ENCODE measurements at regions not wholly inside any gene's neighbourhood (a gene's known extent, or its start where the extent isn't known, plus 50 kb on each side); places are given as distances from the start of the nearest gene placed in this dataset.
"Not testable (repeated sequence)": the region's sequence is repeated elsewhere in the genome, so short reads cannot be mapped to it uniquely, and the experiment has no call there.

- Histone ChIP-seq H3K36me3 (ENCODE audit: control insufficient read depth, insufficient read depth, low read length) (no peaks in the 10 kb centered on the region), H3K27me3 (ENCODE audit: control insufficient read depth, insufficient read depth, low read length) (no peaks in the 10 kb centered on the region), H3K27ac (ENCODE audit: low read length) (no peak overlapping the region), H3K4me3 (ENCODE audit: low read length) (no peak overlapping the region), H3K4me1 (ENCODE audit: control insufficient read depth, insufficient read depth, low read length) (no peaks in the 10 kb centered on the region), H3K9me3 (ENCODE audit: control insufficient read depth, insufficient read depth, low read length) (no peaks in the 10 kb centered on the region; the same call in 1 of the 2 replicates)
- no peak for DNase-seq (ENCODE audit: low read depth, low spot score)
- no CpG with 5 or more reads among the region's 3 CpGs for WGBS (ENCODE audit: insufficient coverage, insufficient read length)
Observed at GRCh38 chr17:27207073-27207513, 86.8 kb upstream of the WSB1 start.

DNA sequence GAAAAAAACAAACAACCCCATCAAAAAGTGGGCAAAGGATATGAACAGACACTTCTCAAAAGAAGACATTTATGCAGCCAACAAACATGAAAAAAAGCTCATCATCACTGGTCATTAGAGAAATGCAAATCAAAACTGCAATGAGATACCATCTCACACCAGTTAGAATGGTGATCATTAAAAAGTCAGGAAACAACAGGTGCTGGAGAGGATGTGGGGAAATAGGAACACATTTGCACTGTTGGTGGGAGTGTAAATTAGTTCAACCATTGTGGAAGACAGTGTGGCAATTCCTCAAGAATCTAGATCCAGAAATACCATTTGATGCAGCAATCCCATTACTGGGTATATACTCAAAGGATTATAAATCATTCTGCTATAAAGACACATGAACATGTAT lies 85.5 kb upstream of the WSB1 start:
- H3K36me3 ChIP-seq (ENCODE audit: control insufficient read depth, insufficient read depth, low read length); DNase-seq (ENCODE audit: low read depth, low spot score); H3K4me1 ChIP-seq (ENCODE audit: control insufficient read depth, insufficient read depth, low read length); H3K9me3 ChIP-seq (ENCODE audit: control insufficient read depth, insufficient read depth, low read length); H3K27me3 ChIP-seq (ENCODE audit: control insufficient read depth, insufficient read depth, low read length); H3K27ac ChIP-seq (ENCODE audit: low read length); H3K4me3 ChIP-seq (ENCODE audit: low read length): not testable (repeated sequence)

GRCh38 chr17:27209316-27209715 lies 84.6 kb upstream of the WSB1 start:
- Histone ChIP-seq H3K36me3 (ENCODE audit: control insufficient read depth, insufficient read depth, low read length) (no peaks in the 10 kb centered on the region), H3K4me3 (ENCODE audit: low read length) (no peak overlapping the region), H3K4me1 (ENCODE audit: control insufficient read depth, insufficient read depth, low read length) (no peaks in the 10 kb centered on the region), H3K27ac (ENCODE audit: low read length) (no peak overlapping the region), H3K9me3 (ENCODE audit: control insufficient read depth, insufficient read depth, low read length) (no peaks in the 10 kb centered on the region; the same call in 1 of the 2 replicates), H3K27me3 (ENCODE audit: control insufficient read depth, insufficient read depth, low read length) (no peaks in the 10 kb centered on the region)
- no CpG with 5 or more reads among the region's 8 CpGs for WGBS (ENCODE audit: insufficient coverage, insufficient read length)
- DNase-seq (ENCODE audit: low read depth, low spot score): no peak

- not testable (repeated sequence) for H3K27ac ChIP-seq (ENCODE audit: low read length); DNase-seq (ENCODE audit: low read depth, low spot score); H3K9me3 ChIP-seq (ENCODE audit: control insufficient read depth, insufficient read depth, low read length); H3K36me3 ChIP-seq (ENCODE audit: control insufficient read depth, insufficient read depth, low read length); H3K27me3 ChIP-seq (ENCODE audit: control insufficient read depth, insufficient read depth, low read length); H3K4me1 ChIP-seq (ENCODE audit: control insufficient read depth, insufficient read depth, low read length); H3K4me3 ChIP-seq (ENCODE audit: low read length)
- no CpG with 5 or more reads among the region's 5 CpGs for WGBS (ENCODE audit: insufficient coverage, insufficient read length)
Observed at GRCh38 chr17:27210809-27211208, 83.1 kb upstream of the WSB1 start.

- WGBS (ENCODE audit: insufficient coverage, insufficient read length): no CpG with 5 or more reads among the region's 1 CpG
Observed at GRCh38 chr17:27216836-27217235, 77.1 kb upstream of the WSB1 start.

GRCh38 chr17:27217631-27218030 lies 76.3 kb upstream of the WSB1 start:
- WGBS (ENCODE audit: insufficient coverage, insufficient read length): no CpG with 5 or more reads among the region's 5 CpGs
- no peak for DNase-seq (ENCODE audit: low read depth, low spot score)
- H3K36me3 ChIP-seq (ENCODE audit: control insufficient read depth, insufficient read depth, low read length): no peaks in the 10 kb centered on the region
- H3K27ac ChIP-seq (ENCODE audit: low read length): no peak overlapping the region
- peaks cover 2% of the 10 kb centered on the region for H3K9me3 ChIP-seq (ENCODE audit: control insufficient read depth, insufficient read depth, low read length)
- H3K4me3 ChIP-seq (ENCODE audit: low read length): no peak overlapping the region
- no peaks in the 10 kb centered on the region for H3K27me3 ChIP-seq (ENCODE audit: control insufficient read depth, insufficient read depth, low read length)
- H3K4me1 ChIP-seq (ENCODE audit: control insufficient read depth, insufficient read depth, low read length): no peaks in the 10 kb centered on the region

More at GRCh38 chr17:27216836-27217235, 77.1 kb upstream of the WSB1 start:
- no peak for DNase-seq (ENCODE audit: low read depth, low spot score)
- Histone ChIP-seq H3K27ac (ENCODE audit: low read length) (no peak overlapping the region), H3K36me3 (ENCODE audit: control insufficient read depth, insufficient read depth, low read length) (no peaks in the 10 kb centered on the region), H3K9me3 (ENCODE audit: control insufficient read depth, insufficient read depth, low read length) (peaks cover 2% of the 10 kb centered on the region), H3K4me1 (ENCODE audit: control insufficient read depth, insufficient read depth, low read length) (no peaks in the 10 kb centered on the region), H3K27me3 (ENCODE audit: control insufficient read depth, insufficient read depth, low read length) (no peaks in the 10 kb centered on the region), H3K4me3 (ENCODE audit: low read length) (no peak overlapping the region)

DNA sequence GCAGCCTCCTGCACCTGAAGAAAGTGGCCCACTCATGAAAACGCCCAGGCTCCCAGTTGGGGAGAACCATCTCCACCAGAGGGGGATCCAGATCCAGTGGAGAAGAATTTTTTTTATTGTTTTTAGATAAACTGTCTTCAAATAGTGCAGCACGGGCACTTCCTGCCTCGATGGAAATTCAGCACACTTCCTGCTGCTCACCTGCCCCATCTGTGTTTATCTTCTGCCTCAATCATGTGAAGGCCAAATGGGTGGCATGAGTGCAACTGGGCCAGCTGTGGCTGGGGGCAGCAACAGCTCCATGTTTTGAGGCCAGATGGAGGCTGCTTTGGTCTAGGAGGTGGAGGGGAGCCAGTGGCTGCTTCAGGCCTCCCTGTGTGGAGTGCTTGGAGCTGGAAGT lies 75.9 kb upstream of the WSB1 start:
- H3K27ac ChIP-seq (ENCODE audit: low read length): no peak overlapping the region
- H3K9me3 ChIP-seq (ENCODE audit: control insufficient read depth, insufficient read depth, low read length): peaks cover 2% of the 10 kb centered on the region
- WGBS (ENCODE audit: insufficient coverage, insufficient read length): no CpG with 5 or more reads among the region's 3 CpGs
- H3K4me3 ChIP-seq (ENCODE audit: low read length): no peak overlapping the region
- DNase-seq (ENCODE audit: low read depth, low spot score): no peak
- H3K4me1 ChIP-seq (ENCODE audit: control insufficient read depth, insufficient read depth, low read length): no peaks in the 10 kb centered on the region
- no peaks in the 10 kb centered on the region for H3K36me3 ChIP-seq (ENCODE audit: control insufficient read depth, insufficient read depth, low read length)
- H3K27me3 ChIP-seq (ENCODE audit: control insufficient read depth, insufficient read depth, low read length): no peaks in the 10 kb centered on the region

DNA sequence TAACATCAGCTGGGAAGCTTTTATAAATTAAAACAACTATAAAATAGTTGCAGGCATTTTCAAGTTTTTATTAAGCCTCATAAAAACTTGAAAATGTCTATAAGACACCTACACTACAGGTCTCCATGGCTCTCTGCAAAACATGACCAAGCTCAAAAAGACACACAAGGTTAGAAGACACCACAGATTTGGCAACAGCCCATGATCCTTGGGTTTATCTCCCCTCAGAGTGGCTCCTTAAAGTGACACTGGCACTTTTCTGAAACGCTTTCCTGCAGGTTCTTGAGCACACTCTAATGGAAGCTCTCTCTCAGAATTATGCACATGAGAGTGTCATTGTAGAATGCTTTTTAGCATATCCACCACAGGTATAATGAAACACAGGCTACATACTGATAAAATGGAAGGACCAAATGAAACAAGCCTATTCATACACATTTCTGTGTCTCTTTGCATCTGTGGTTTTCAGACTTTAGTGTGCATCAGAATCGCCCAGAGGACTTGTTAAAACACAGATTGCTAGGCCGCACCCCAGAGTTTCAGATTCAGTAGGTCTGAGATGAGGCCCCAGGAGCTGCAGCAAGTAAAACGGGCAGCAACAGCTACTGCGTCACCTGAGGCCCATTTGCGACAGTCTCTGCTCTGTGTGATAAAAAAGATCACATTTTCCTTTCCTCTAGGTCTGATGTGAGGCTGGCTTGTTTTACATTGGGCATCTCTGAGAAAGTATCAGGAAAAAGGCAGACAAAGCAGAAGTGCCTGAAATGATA lies 75.0 kb upstream of the WSB1 start:
- no peak for DNase-seq (ENCODE audit: low read depth, low spot score)
- Histone ChIP-seq H3K27me3 (ENCODE audit: control insufficient read depth, insufficient read depth, low read length) (no peaks in the 10 kb centered on the region), H3K27ac (ENCODE audit: low read length) (no peak overlapping the region), H3K9me3 (ENCODE audit: control insufficient read depth, insufficient read depth, low read length) (peaks cover 2% of the 10 kb centered on the region), H3K4me3 (ENCODE audit: low read length) (no peak overlapping the region), H3K4me1 (ENCODE audit: control insufficient read depth, insufficient read depth, low read length) (no peaks in the 10 kb centered on the region), H3K36me3 (ENCODE audit: control insufficient read depth, insufficient read depth, low read length) (no peaks in the 10 kb centered on the region)
- no CpG with 5 or more reads among the region's 6 CpGs for WGBS (ENCODE audit: insufficient coverage, insufficient read length)

DNA sequence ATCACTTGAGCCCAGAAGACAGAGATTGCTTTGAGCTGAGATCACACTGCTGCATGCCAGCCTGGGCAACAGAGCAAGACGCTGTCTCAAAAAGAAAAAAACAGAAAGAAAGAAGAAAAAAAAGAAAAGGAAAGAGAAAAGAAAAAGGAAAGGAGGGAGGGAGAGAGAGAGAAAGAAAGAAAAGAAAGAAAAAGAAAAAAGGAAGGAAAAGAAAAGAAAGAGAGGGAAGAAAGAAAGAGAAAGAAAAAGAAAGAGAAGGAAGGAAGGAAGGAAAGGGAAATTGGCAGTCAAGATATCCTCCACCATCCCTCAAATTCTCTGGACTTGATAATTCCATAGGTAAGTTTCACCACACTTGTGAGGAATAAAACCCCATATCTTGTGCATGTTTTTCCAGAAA lies 71.4 kb upstream of the WSB1 start:
- Histone ChIP-seq H3K27me3 (ENCODE audit: control insufficient read depth, insufficient read depth, low read length) (no peaks in the 10 kb centered on the region), H3K27ac (ENCODE audit: low read length) (no peak overlapping the region)
- WGBS (ENCODE audit: insufficient coverage, insufficient read length): no CpG with 5 or more reads among the region's 1 CpG

DNA sequence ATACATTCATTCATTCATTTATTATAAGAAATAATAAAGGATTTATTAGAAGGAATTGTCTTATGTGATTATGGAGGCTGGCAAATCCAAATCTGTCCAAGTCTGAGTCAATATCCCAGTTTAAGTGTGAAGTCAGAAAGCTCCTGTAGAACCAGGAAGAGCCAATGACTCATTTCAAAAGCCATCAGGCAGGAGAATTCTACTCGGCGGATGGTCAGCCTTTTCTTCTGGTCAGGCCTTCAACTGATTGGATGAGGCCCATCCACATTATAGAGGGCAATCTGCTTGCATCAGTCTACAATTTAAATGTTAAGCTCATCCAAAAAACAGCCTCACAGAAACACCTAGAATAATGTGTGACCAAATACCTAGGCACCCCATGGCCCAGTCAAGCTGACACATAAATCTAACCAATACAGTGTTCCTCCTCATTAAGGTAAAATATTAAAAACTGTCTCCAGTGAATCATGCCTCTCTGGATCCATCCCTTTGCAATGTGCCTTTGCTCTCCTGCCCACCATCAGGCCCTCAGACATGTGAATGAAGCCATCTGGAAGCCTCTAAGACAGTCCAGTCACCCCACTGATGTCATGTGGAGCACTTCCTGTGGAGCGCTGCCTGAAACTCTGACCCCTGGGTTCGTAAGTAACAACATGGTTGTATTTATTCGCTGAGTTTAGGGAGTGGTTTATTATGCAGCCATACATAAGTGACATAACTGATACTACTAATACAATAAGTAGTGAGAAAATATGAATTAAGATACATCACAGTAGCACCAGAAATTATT lies 69.2 kb upstream of the WSB1 start:
- no peak for DNase-seq (ENCODE audit: low read depth, low spot score)
- Histone ChIP-seq H3K4me1 (ENCODE audit: control insufficient read depth, insufficient read depth, low read length) (no peaks in the 10 kb centered on the region), H3K27me3 (ENCODE audit: control insufficient read depth, insufficient read depth, low read length) (no peaks in the 10 kb centered on the region), H3K9me3 (ENCODE audit: control insufficient read depth, insufficient read depth, low read length) (no peaks in the 10 kb centered on the region), H3K4me3 (ENCODE audit: low read length) (no peak overlapping the region), H3K36me3 (ENCODE audit: control insufficient read depth, insufficient read depth, low read length) (no peaks in the 10 kb centered on the region), H3K27ac (ENCODE audit: low read length) (no peak overlapping the region)
- no CpG with 5 or more reads among the region's 5 CpGs for WGBS (ENCODE audit: insufficient coverage, insufficient read length)

More for the DNA sequence above, 71.4 kb upstream of the WSB1 start:
- no peak overlapping the region for H3K4me3 ChIP-seq (ENCODE audit: low read length)
- H3K9me3 ChIP-seq (ENCODE audit: control insufficient read depth, insufficient read depth, low read length): no peaks in the 10 kb centered on the region
- H3K4me1 ChIP-seq (ENCODE audit: control insufficient read depth, insufficient read depth, low read length): no peaks in the 10 kb centered on the region
- no peak for DNase-seq (ENCODE audit: low read depth, low spot score)
- H3K36me3 ChIP-seq (ENCODE audit: control insufficient read depth, insufficient read depth, low read length): no peaks in the 10 kb centered on the region
